Subcutaneous abdominal adipose tissue (tissue), 5 donors: ENCODE measurements at regions not wholly inside any gene's neighbourhood (a gene's known extent, or its start where the extent isn't known, plus 50 kb on each side); places are given as distances from the start of the nearest gene placed in this dataset.
"Not testable (repeated sequence)": the region's sequence is repeated elsewhere in the genome, so short reads cannot be mapped to it uniquely, and the experiment has no call there.

Source experiments
- H3K27ac ChIP-seq: one replicate; pipeline ENCODE4 v1.7.0; 2013; ENCODE audit warnings: low read depth, mild to moderate bottlenecking, inconsistent platforms, low read length, moderate library complexity
- H3K27me3 ChIP-seq, 5 donors: one replicate each; pipeline ENCODE4 v1.7.0; 2013; ENCODE audit warnings: low read length in 5 of 5, inconsistent platforms in 1 of 5; ENCODE audit not compliant: control insufficient read depth in 5 of 5, insufficient read depth in 4 of 5
- H3K36me3 ChIP-seq, 5 donors: one replicate each; pipeline ENCODE4 v1.7.0; 2013; ENCODE audit warnings: low read length in 5 of 5; ENCODE audit not compliant: control insufficient read depth in 5 of 5, insufficient read depth in 5 of 5
- H3K4me1 ChIP-seq, 5 donors: one replicate each; pipeline ENCODE4 v1.7.0; 2013; ENCODE audit warnings: low read length in 5 of 5, mild to moderate bottlenecking in 3 of 5, moderate library complexity in 1 of 5; ENCODE audit not compliant: control insufficient read depth in 5 of 5, insufficient read depth in 5 of 5
- H3K4me3 ChIP-seq, 5 donors: one replicate each; pipeline ENCODE4 v1.7.0; 2013; ENCODE audit warnings: low read length in 5 of 5, low read depth in 1 of 5
- H3K9ac ChIP-seq, 5 donors: one replicate each; pipeline ENCODE4 v1.7.0; 2013; ENCODE audit warnings: low read length in 5 of 5, mild to moderate bottlenecking in 4 of 5, moderate library complexity in 3 of 5
- H3K9me3 ChIP-seq, 5 donors: one replicate each; pipeline ENCODE4 v1.7.0; 2013; ENCODE audit warnings: low read length in 5 of 5; ENCODE audit not compliant: control insufficient read depth in 5 of 5
- donor health status: healthy.
- donor health status: healthy.
- donor health status: healthy.
- donor health status: healthy.
- donor health status: healthy.

GRCh38 chr5:39611076-39611475 lies 186.3 kb upstream of the DAB2 start:
- not testable (repeated sequence) for H3K27me3 ChIP-seq, H3K27ac ChIP-seq, H3K9me3 ChIP-seq, H3K36me3 ChIP-seq, H3K4me3 ChIP-seq, H3K4me1 ChIP-seq, H3K9ac ChIP-seq

GRCh38 chr5:39608024-39608423 lies 183.2 kb upstream of the DAB2 start:
- peaks cover 0 to 6% (median 0%) of the 10 kb centered on the region in 5 donors for H3K9me3 ChIP-seq
- H3K4me3 ChIP-seq = no peak overlapping the region
- H3K4me1 ChIP-seq = peaks cover 0 to 9% (median 0%) of the 10 kb centered on the region in 5 donors
- no peak overlapping the region for H3K9ac ChIP-seq
- H3K27me3 ChIP-seq = no peaks in the 10 kb centered on the region
- H3K27ac ChIP-seq = no peak overlapping the region
- no peaks in the 10 kb centered on the region for H3K36me3 ChIP-seq

- no peak overlapping the region for H3K9ac ChIP-seq
- H3K36me3 ChIP-seq = no peaks in the 10 kb centered on the region
- H3K9me3 ChIP-seq = peaks cover 0 to 6% (median 0%) of the 10 kb centered on the region in 5 donors
- H3K27me3 ChIP-seq = no peaks in the 10 kb centered on the region
- H3K4me3 ChIP-seq = no peak overlapping the region
- no peaks in the 10 kb centered on the region for H3K4me1 ChIP-seq
- no peak overlapping the region for H3K27ac ChIP-seq
Measured at GRCh38 chr5:39606591-39606990, 181.8 kb upstream of the DAB2 start.

GRCh38 chr5:39605588-39606575 lies 181.1 kb upstream of the DAB2 start:
- Histone ChIP-seq H3K36me3 (no peaks in the 10 kb centered on the region), H3K27me3 (no peaks in the 10 kb centered on the region), H3K4me3 (no peak overlapping the region), H3K4me1 (no peaks in the 10 kb centered on the region), H3K9me3 (peaks cover 0 to 6% (median 0%) of the 10 kb centered on the region in 5 donors), H3K9ac (no peak overlapping the region), H3K27ac (no peak overlapping the region)

- no peaks in the 10 kb centered on the region for H3K36me3 ChIP-seq
Measured at GRCh38 chr5:39605145-39605544, 180.4 kb upstream of the DAB2 start.

GRCh38 chr5:39604491-39604890 lies 179.7 kb upstream of the DAB2 start:
- Histone ChIP-seq H3K9ac (no peak overlapping the region), H3K4me1 (peaks cover 0 to 11% (median 3%) of the 10 kb centered on the region in 5 donors), H3K4me3 (no peak overlapping the region), H3K27ac (no peak overlapping the region), H3K9me3 (peaks cover 0 to 2% (median 0%) of the 10 kb centered on the region in 5 donors), H3K27me3 (no peaks in the 10 kb centered on the region), H3K36me3 (no peaks in the 10 kb centered on the region)

More at GRCh38 chr5:39605145-39605544, 180.4 kb upstream of the DAB2 start:
- H3K4me1 ChIP-seq = peaks cover 0 to 5% (median 0%) of the 10 kb centered on the region in 5 donors
- peaks cover 0 to 2% (median 0%) of the 10 kb centered on the region in 5 donors for H3K9me3 ChIP-seq
- H3K27ac ChIP-seq = no peak overlapping the region
- no peaks in the 10 kb centered on the region for H3K27me3 ChIP-seq
- H3K9ac ChIP-seq = no peak overlapping the region
- no peak overlapping the region for H3K4me3 ChIP-seq

- no peaks in the 10 kb centered on the region for H3K27me3 ChIP-seq
- H3K36me3 ChIP-seq = no peaks in the 10 kb centered on the region
- H3K9me3 ChIP-seq = no peaks in the 10 kb centered on the region
- no peak overlapping the region for H3K9ac ChIP-seq
- H3K4me1 ChIP-seq = peaks cover 0 to 12% (median 4%) of the 10 kb centered on the region in 5 donors
- H3K27ac ChIP-seq = no peak overlapping the region
- H3K4me3 ChIP-seq = no peak overlapping the region
Measured at GRCh38 chr5:39599721-39600431, 175.1 kb upstream of the DAB2 start.

- Histone ChIP-seq H3K36me3 (no peaks in the 10 kb centered on the region), H3K27ac (no peak overlapping the region), H3K9me3 (no peaks in the 10 kb centered on the region), H3K4me3 (no peak overlapping the region), H3K27me3 (no peaks in the 10 kb centered on the region), H3K9ac (no peak overlapping the region), H3K4me1 (peaks cover 0 to 12% (median 4%) of the 10 kb centered on the region in 5 donors)
Measured at GRCh38 chr5:39598661-39599248, 174.0 kb upstream of the DAB2 start.

GRCh38 chr5:39588179-39588578 lies 163.4 kb upstream of the DAB2 start:
- no peaks in the 10 kb centered on the region for H3K36me3 ChIP-seq
- H3K27me3 ChIP-seq = no peaks in the 10 kb centered on the region
- no peaks in the 10 kb centered on the region for H3K9me3 ChIP-seq
- H3K4me3 ChIP-seq = no peak overlapping the region
- H3K9ac ChIP-seq = no peak overlapping the region
- H3K27ac ChIP-seq = no peak overlapping the region
- no peaks in the 10 kb centered on the region for H3K4me1 ChIP-seq

- H3K36me3 ChIP-seq = no peaks in the 10 kb centered on the region
- H3K27me3 ChIP-seq = no peaks in the 10 kb centered on the region
- H3K4me3 ChIP-seq = no peak overlapping the region
- H3K4me1 ChIP-seq = no peaks in the 10 kb centered on the region
- no peak overlapping the region for H3K9ac ChIP-seq
- no peaks in the 10 kb centered on the region for H3K9me3 ChIP-seq
- no peak overlapping the region for H3K27ac ChIP-seq
Measured at GRCh38 chr5:39587675-39588074, 162.9 kb upstream of the DAB2 start.
